ENCODE measurements at regions not wholly inside any gene's neighbourhood (a gene's known extent, or its start where the extent isn't known, plus 50 kb on each side); places are given as distances from the start of the nearest gene placed in this dataset.

DNA sequence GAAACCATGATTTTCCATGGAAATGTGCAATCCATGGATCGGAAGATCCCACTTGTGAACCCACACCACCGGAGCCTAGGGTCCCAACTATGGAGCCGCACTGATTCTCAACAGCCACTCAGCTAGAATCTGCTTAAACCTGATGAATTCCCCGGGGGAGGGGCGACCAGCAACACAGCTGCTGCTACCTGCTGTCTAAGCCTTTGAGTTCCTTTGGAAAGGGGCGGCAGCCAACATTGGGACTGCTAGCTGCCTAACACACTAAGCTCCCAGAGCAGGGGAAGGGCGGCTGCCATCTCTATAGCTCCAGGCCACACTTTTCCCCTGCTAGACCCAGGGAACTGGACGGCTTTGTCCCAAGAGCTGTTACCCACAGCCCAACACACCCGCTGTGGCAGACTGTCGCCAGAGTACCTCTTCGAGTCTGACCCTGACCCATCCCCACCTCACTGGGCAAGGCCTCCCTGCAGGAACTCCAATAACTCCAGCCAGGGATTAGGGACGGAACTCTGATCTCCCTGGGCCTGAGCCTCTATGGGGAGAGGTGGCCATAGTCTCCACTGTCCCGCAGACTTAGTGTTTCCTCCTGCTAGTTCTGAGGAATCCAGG is 205.8 kb upstream of the SLC16A7 start:
- H3K9me3 ChIP-seq (ENCODE audit: control insufficient read depth, insufficient read depth, low read depth, low read length): peaks cover 21% of the 10 kb centered on the region
- H3K4me3 ChIP-seq (ENCODE audit: low read depth, low read length): no peak overlapping the region

DNA sequence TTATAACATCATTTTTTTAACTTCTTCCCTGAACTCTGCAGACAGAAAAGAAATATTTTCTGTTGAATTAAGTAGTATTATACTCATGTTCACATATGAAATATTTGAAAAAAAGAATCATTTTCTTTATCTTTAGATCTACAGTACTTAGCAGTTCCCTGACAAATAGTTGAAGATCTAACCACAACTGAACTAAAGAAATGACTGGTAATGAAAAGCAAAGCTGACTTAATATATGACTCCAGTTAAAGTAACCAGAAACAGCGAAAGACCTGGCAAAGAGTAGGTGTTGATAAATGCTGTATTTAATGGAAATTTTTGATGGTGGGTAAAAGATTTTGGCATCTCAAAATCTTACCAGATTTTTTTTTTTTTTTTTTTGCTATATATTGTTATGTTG is 207.1 kb upstream of the SLC16A7 start:
- Histone ChIP-seq H3K36me3 (ENCODE audit: control insufficient read depth, insufficient read depth, low read length) (no peaks in the 10 kb centered on the region), H3K27me3 (ENCODE audit: control insufficient read depth, insufficient read depth, low read length) (no peaks in the 10 kb centered on the region), H3K27ac (ENCODE audit: low read depth, low read length) (no peak overlapping the region), H3K9ac (ENCODE audit: low read length) (no peak overlapping the region), H3K9me3 (ENCODE audit: control insufficient read depth, insufficient read depth, low read depth, low read length) (peaks cover 21% of the 10 kb centered on the region), H3K4me1 (ENCODE audit: control insufficient read depth, insufficient read depth, low read length) (no peaks in the 10 kb centered on the region; the same call in 1 of the 2 replicates), H3K4me3 (ENCODE audit: low read depth, low read length) (no peak overlapping the region)

More for the DNA sequence above, 205.8 kb upstream of the SLC16A7 start:
- no peak overlapping the region for H3K9ac ChIP-seq (ENCODE audit: low read length)
- H3K4me1 ChIP-seq (ENCODE audit: control insufficient read depth, insufficient read depth, low read length): no peaks in the 10 kb centered on the region; the same call in 1 of the 2 replicates
- H3K36me3 ChIP-seq (ENCODE audit: control insufficient read depth, insufficient read depth, low read length): no peaks in the 10 kb centered on the region
- H3K27ac ChIP-seq (ENCODE audit: low read depth, low read length): no peak overlapping the region
- H3K27me3 ChIP-seq (ENCODE audit: control insufficient read depth, insufficient read depth, low read length): no peaks in the 10 kb centered on the region

DNA sequence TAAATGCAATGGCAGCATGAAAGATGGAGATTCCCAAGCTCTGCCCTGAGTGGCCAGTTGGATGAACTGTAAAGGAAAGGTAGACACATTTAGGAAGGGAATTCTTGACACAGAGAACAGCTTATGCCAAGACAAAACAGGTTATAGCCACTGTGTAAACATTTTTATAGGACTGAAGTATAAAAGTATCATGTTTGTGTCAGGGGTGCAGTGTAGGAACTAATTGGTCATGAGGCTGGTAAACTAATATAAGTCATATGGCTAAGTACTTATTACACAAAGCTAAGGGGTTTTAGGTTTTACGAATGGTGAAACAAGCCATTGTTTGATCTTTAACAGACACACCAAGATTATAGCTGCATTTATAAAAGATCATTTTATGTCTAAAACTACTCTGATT is 207.7 kb upstream of the SLC16A7 start:
- Histone ChIP-seq H3K27me3 (ENCODE audit: control insufficient read depth, insufficient read depth, low read length) (no peaks in the 10 kb centered on the region), H3K27ac (ENCODE audit: low read depth, low read length) (no peak overlapping the region), H3K36me3 (ENCODE audit: control insufficient read depth, insufficient read depth, low read length) (no peaks in the 10 kb centered on the region), H3K4me3 (ENCODE audit: low read depth, low read length) (no peak overlapping the region), H3K4me1 (ENCODE audit: control insufficient read depth, insufficient read depth, low read length) (peaks cover 2% of the 10 kb centered on the region; the same call in 1 of the 2 replicates), H3K9ac (ENCODE audit: low read length) (no peak overlapping the region), H3K9me3 (ENCODE audit: control insufficient read depth, insufficient read depth, low read depth, low read length) (peaks cover 21% of the 10 kb centered on the region)

DNA sequence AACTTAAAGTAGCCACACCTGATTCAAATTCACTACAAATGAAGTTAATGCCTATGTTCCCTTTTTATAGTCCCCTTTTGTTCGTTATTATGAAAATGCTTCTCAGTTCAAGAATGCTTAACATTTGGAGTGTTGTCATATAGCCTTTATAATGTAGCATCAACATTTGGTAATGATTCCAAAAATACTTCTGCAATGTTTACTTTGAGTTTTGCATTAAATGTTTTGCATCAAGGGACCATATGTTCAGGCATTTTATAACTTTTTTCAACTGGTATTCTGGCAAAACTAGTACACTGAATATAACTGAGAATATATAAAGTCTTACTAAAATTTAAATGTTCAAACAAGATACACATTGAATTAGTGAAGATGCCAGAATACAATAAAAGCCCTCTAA is 209.6 kb upstream of the SLC16A7 start:
- H3K9ac ChIP-seq (ENCODE audit: low read length): no peak overlapping the region
- H3K9me3 ChIP-seq (ENCODE audit: control insufficient read depth, insufficient read depth, low read depth, low read length): peaks cover 21% of the 10 kb centered on the region
- peaks cover 13% of the 10 kb centered on the region for H3K4me1 ChIP-seq (ENCODE audit: control insufficient read depth, insufficient read depth, low read length)
- H3K36me3 ChIP-seq (ENCODE audit: control insufficient read depth, insufficient read depth, low read length): no peaks in the 10 kb centered on the region
- no peaks in the 10 kb centered on the region for H3K27me3 ChIP-seq (ENCODE audit: control insufficient read depth, insufficient read depth, low read length)
- H3K27ac ChIP-seq (ENCODE audit: low read depth, low read length): no peak overlapping the region
- H3K4me3 ChIP-seq (ENCODE audit: low read depth, low read length): no peak overlapping the region

GRCh38 chr12:59383079-59383822 is 212.6 kb upstream of the SLC16A7 start:
- Histone ChIP-seq H3K36me3 (ENCODE audit: control insufficient read depth, insufficient read depth, low read length) (no peaks in the 10 kb centered on the region), H3K27me3 (ENCODE audit: control insufficient read depth, insufficient read depth, low read length) (no peaks in the 10 kb centered on the region), H3K4me1 (ENCODE audit: control insufficient read depth, insufficient read depth, low read length) (peaks cover 13% of the 10 kb centered on the region), H3K4me3 (ENCODE audit: low read depth, low read length) (no peak overlapping the region), H3K27ac (ENCODE audit: low read depth, low read length) (peak overlapping the region; percentile 13; the same call in 1 of the 2 replicates), H3K9me3 (ENCODE audit: control insufficient read depth, insufficient read depth, low read depth, low read length) (peaks cover 12% of the 10 kb centered on the region), H3K9ac (ENCODE audit: low read length) (no peak overlapping the region)

DNA sequence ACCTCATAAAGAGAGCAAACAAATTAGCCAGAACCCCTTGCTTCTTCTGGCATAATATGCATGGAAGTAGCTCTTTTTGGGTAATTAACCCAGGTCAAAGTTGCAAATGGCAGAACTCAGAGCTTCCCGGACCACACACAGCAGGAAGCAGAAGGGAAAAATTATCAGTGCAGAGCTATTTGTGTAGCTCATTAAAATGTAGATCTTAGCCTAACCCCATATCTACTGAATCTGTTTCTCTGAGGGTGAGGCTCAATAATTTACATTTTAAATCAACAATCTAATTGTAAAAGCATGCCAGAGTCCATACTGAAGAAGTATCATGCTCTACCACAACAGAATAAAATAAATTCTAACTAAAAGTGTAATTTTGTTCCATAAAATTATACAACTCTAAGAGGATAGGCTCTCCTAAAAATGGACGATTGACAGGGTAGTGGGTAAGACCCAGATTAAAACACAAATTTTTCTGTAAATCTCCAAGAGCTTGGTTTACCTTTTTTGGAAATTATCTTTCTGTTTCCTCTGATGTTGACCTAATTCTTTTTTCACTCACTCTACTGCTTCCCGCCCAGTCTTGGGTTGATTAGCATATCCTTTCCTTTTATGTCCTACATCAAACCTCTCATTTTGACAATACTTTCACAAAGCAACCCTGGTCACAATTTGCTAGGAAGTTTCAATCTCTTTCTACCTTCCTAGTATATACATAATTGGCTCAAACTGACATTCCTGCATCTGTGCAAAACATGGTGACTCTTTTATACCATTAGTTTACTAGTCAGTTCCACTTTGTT is 213.3 kb upstream of the SLC16A7 start:
- Histone ChIP-seq H3K4me3 (ENCODE audit: low read depth, low read length) (no peak overlapping the region), H3K9me3 (ENCODE audit: control insufficient read depth, insufficient read depth, low read depth, low read length) (peaks cover 4% of the 10 kb centered on the region; the same call in 1 of the 2 replicates), H3K27ac (ENCODE audit: low read depth, low read length) (peak overlapping the region; percentile 13; the same call in 1 of the 2 replicates), H3K9ac (ENCODE audit: low read length) (no peak overlapping the region), H3K27me3 (ENCODE audit: control insufficient read depth, insufficient read depth, low read length) (no peaks in the 10 kb centered on the region), H3K4me1 (ENCODE audit: control insufficient read depth, insufficient read depth, low read length) (peaks cover 13% of the 10 kb centered on the region), H3K36me3 (ENCODE audit: control insufficient read depth, insufficient read depth, low read length) (no peaks in the 10 kb centered on the region)

GRCh38 chr12:59381106-59381505 is 214.7 kb upstream of the SLC16A7 start:
- Histone ChIP-seq H3K36me3 (ENCODE audit: control insufficient read depth, insufficient read depth, low read length) (no peaks in the 10 kb centered on the region), H3K27ac (ENCODE audit: low read depth, low read length) (no peak overlapping the region), H3K9ac (ENCODE audit: low read length) (no peak overlapping the region), H3K4me1 (ENCODE audit: control insufficient read depth, insufficient read depth, low read length) (peaks cover 13% of the 10 kb centered on the region), H3K9me3 (ENCODE audit: control insufficient read depth, insufficient read depth, low read depth, low read length) (no peaks in the 10 kb centered on the region), H3K4me3 (ENCODE audit: low read depth, low read length) (no peak overlapping the region), H3K27me3 (ENCODE audit: control insufficient read depth, insufficient read depth, low read length) (no peaks in the 10 kb centered on the region)

DNA sequence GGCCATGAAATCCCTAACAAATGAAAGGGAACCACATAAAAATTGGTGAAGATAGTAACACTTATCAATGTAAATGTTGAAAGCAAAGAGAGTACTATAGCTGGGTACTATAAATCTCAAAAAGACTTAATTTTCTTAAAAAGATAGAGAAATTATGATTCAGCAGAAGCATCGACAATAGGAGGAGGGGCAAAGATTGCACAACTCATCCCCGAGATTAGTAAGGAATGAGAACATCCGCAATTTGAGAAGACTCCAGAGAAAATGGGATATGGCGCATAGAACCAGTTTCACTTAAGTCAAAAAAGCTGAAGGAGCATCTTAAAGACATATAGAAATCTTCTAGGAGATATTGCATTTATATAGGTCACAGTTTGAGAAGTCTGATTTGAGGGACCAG is 220.2 kb upstream of the SLC16A7 start:
- Histone ChIP-seq H3K4me3 (ENCODE audit: low read depth, low read length) (no peak overlapping the region), H3K27me3 (ENCODE audit: control insufficient read depth, insufficient read depth, low read length) (no peaks in the 10 kb centered on the region), H3K36me3 (ENCODE audit: control insufficient read depth, insufficient read depth, low read length) (no peaks in the 10 kb centered on the region), H3K4me1 (ENCODE audit: control insufficient read depth, insufficient read depth, low read length) (no peaks in the 10 kb centered on the region), H3K9me3 (ENCODE audit: control insufficient read depth, insufficient read depth, low read depth, low read length) (no peaks in the 10 kb centered on the region), H3K9ac (ENCODE audit: low read length) (no peak overlapping the region), H3K27ac (ENCODE audit: low read depth, low read length) (no peak overlapping the region)

- H3K27ac ChIP-seq (ENCODE audit: low read depth, low read length): no peak overlapping the region
- H3K36me3 ChIP-seq (ENCODE audit: control insufficient read depth, insufficient read depth, low read length): no peaks in the 10 kb centered on the region
- no peaks in the 10 kb centered on the region for H3K27me3 ChIP-seq (ENCODE audit: control insufficient read depth, insufficient read depth, low read length)
- H3K4me3 ChIP-seq (ENCODE audit: low read depth, low read length): no peak overlapping the region
- no peak overlapping the region for H3K9ac ChIP-seq (ENCODE audit: low read length)
- H3K4me1 ChIP-seq (ENCODE audit: control insufficient read depth, insufficient read depth, low read length): no peaks in the 10 kb centered on the region
- H3K9me3 ChIP-seq (ENCODE audit: control insufficient read depth, insufficient read depth, low read depth, low read length): no peaks in the 10 kb centered on the region
These were observed 221.0 kb upstream of the SLC16A7 start for GRCh38 chr12:59374783-59375182.

- H3K9me3 ChIP-seq (ENCODE audit: control insufficient read depth, insufficient read depth, low read depth, low read length): no peaks in the 10 kb centered on the region
- no peak overlapping the region for H3K4me3 ChIP-seq (ENCODE audit: low read depth, low read length)
- H3K4me1 ChIP-seq (ENCODE audit: control insufficient read depth, insufficient read depth, low read length): peaks cover 8% of the 10 kb centered on the region; the same call in 1 of the 2 replicates
- H3K27ac ChIP-seq (ENCODE audit: low read depth, low read length): no peak overlapping the region
- no peaks in the 10 kb centered on the region for H3K36me3 ChIP-seq (ENCODE audit: control insufficient read depth, insufficient read depth, low read length)
- H3K9ac ChIP-seq (ENCODE audit: low read length): no peak overlapping the region
- no peaks in the 10 kb centered on the region for H3K27me3 ChIP-seq (ENCODE audit: control insufficient read depth, insufficient read depth, low read length)
These were observed 222.9 kb upstream of the SLC16A7 start for GRCh38 chr12:59372956-59373355.

- H3K27ac ChIP-seq (ENCODE audit: low read depth, low read length): no peak overlapping the region
- no peaks in the 10 kb centered on the region for H3K9me3 ChIP-seq (ENCODE audit: control insufficient read depth, insufficient read depth, low read depth, low read length)
- no peaks in the 10 kb centered on the region for H3K36me3 ChIP-seq (ENCODE audit: control insufficient read depth, insufficient read depth, low read length)
- H3K9ac ChIP-seq (ENCODE audit: low read length): no peak overlapping the region
- peaks cover 8% of the 10 kb centered on the region; the same call in 1 of the 2 replicates for H3K4me1 ChIP-seq (ENCODE audit: control insufficient read depth, insufficient read depth, low read length)
- H3K4me3 ChIP-seq (ENCODE audit: low read depth, low read length): no peak overlapping the region
- H3K27me3 ChIP-seq (ENCODE audit: control insufficient read depth, insufficient read depth, low read length): no peaks in the 10 kb centered on the region
These were observed 224.9 kb upstream of the SLC16A7 start for GRCh38 chr12:59370933-59371332.
